GM12864 (cell line): ENCODE measurements at regions not wholly inside any gene's neighbourhood (a gene's known extent, or its start where the extent isn't known, plus 50 kb on each side); places are given as distances from the start of the nearest gene placed in this dataset.

Experiments
- DNase-seq: peaks from one replicate; pipeline ENCODE4 v3.0.0-alpha.2; 2011; ENCODE audit warnings: low read depth
- H3K4me3 ChIP-seq: 2 replicates; pipeline ENCODE4 v1.5.1; 2011; ENCODE audit warnings: mild to moderate bottlenecking, low read depth, low read length, control low read depth
- TF ChIP-seq, protein P1 (sequence below): IDR thresholded peaks from 2 replicates; pipeline ENCODE4 v1.5.1; 2011; ENCODE audit warnings: low read depth, mild to moderate bottlenecking, moderate library complexity, low read length, control low read depth, inconsistent platforms; ENCODE audit errors: missing control alignments

- no peak overlapping the region for H3K4me3 ChIP-seq
- DNase-seq: no peak
- TF ChIP-seq, protein P1, sequence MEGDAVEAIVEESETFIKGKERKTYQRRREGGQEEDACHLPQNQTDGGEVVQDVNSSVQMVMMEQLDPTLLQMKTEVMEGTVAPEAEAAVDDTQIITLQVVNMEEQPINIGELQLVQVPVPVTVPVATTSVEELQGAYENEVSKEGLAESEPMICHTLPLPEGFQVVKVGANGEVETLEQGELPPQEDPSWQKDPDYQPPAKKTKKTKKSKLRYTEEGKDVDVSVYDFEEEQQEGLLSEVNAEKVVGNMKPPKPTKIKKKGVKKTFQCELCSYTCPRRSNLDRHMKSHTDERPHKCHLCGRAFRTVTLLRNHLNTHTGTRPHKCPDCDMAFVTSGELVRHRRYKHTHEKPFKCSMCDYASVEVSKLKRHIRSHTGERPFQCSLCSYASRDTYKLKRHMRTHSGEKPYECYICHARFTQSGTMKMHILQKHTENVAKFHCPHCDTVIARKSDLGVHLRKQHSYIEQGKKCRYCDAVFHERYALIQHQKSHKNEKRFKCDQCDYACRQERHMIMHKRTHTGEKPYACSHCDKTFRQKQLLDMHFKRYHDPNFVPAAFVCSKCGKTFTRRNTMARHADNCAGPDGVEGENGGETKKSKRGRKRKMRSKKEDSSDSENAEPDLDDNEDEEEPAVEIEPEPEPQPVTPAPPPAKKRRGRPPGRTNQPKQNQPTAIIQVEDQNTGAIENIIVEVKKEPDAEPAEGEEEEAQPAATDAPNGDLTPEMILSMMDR: no peak
Measured at GRCh38 chr14:85224241-85224640, 305.7 kb upstream of the FLRT2 start.

- no peak for DNase-seq
- H3K4me3 ChIP-seq: no peak overlapping the region
- TF ChIP-seq, protein P1: no peak
Measured at GRCh38 chr14:85233756-85234155, 296.2 kb upstream of the FLRT2 start.

GRCh38 chr14:85234156-85235025, 295.6 kb upstream of the FLRT2 start:
- no peak overlapping the region for H3K4me3 ChIP-seq
- DNase-seq: no peak
- TF ChIP-seq, protein P1: no peak

GRCh38 chr14:85235868-85236267, 294.1 kb upstream of the FLRT2 start:
- TF ChIP-seq, protein P1: no peak
- DNase-seq: no peak
- H3K4me3 ChIP-seq: no peak overlapping the region

- TF ChIP-seq, protein P1: no peak
- no peak overlapping the region for H3K4me3 ChIP-seq
- no peak for DNase-seq
Measured at GRCh38 chr14:85236296-85236695, 293.6 kb upstream of the FLRT2 start.

DNA sequence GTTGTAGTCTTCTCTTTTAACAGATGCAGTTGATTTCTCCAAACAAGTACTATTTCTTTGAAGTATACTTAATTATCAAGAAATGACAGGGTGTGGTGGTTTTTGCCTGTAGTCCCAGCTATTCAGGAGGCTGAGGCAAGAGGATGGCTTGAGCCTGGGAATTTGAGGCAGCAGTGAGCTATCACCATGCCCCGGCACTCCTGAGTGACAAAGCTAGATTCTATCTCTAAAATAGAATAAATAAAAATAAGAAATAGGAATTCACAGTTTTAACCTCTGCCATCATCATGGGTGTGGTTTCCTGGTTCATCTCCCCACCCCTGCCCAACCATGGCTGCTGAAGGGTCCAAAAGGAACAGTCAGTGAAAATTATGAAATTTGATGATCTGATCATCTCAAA, 290.2 kb upstream of the FLRT2 start:
- no peak for DNase-seq
- TF ChIP-seq, protein P1: no peak
- H3K4me3 ChIP-seq: no peak overlapping the region
